G401.6 (cell line): ENCODE measurements at regions not wholly inside any gene's neighbourhood (a gene's known extent, or its start where the extent isn't known, plus 50 kb on each side); places are given as distances from the start of the nearest gene placed in this dataset.
"Not testable (repeated sequence)": the region's sequence is repeated elsewhere in the genome, so short reads cannot be mapped to it uniquely, and the experiment has no call there.

Experiments used
- FAIRE-seq: peaks from 2 replicates; lab custom pipeline; 2012; peaks lifted over from hg19 to GRCh38; lab: Jason Lieb, UNC

- no peak for FAIRE-seq
These were observed 253.7 kb upstream of the LINC00305 start for GRCh38 chr18:64402636-64403035.

- no peak for FAIRE-seq
These were observed 252.6 kb upstream of the LINC00305 start for GRCh38 chr18:64401268-64402060.

- FAIRE-seq = no peak
These were observed 250.7 kb upstream of the LINC00305 start for GRCh38 chr18:64399566-64399965.

- no peak for FAIRE-seq
These were observed 249.4 kb upstream of the LINC00305 start for GRCh38 chr18:64398320-64398719.

GRCh38 chr18:64392202-64392601 lies 243.3 kb upstream of the LINC00305 start:
- FAIRE-seq = no peak

GRCh38 chr18:64384101-64384500 lies 235.2 kb upstream of the LINC00305 start:
- FAIRE-seq = no peak

GRCh38 chr18:64380117-64380516 lies 231.2 kb upstream of the LINC00305 start:
- FAIRE-seq = no peak

- FAIRE-seq = no peak
These were observed 230.8 kb upstream of the LINC00305 start for GRCh38 chr18:64379662-64380061.

- FAIRE-seq = no peak
These were observed 228.6 kb upstream of the LINC00305 start for GRCh38 chr18:64377446-64377845.

- FAIRE-seq = no peak
These were observed 224.0 kb upstream of the LINC00305 start for GRCh38 chr18:64372850-64373249.

GRCh38 chr18:64369830-64370440 lies 221.0 kb upstream of the LINC00305 start:
- FAIRE-seq = not testable (repeated sequence)

GRCh38 chr18:64365106-64365505 lies 216.2 kb upstream of the LINC00305 start:
- no peak for FAIRE-seq

GRCh38 chr18:64337673-64338072 lies 188.8 kb upstream of the LINC00305 start:
- no peak for FAIRE-seq

GRCh38 chr18:64337018-64337417 lies 188.1 kb upstream of the LINC00305 start:
- FAIRE-seq = no peak

- no peak for FAIRE-seq
These were observed 185.9 kb upstream of the LINC00305 start for GRCh38 chr18:64334748-64335147.

GRCh38 chr18:64333584-64333983 lies 184.7 kb upstream of the LINC00305 start:
- no peak for FAIRE-seq

GRCh38 chr18:64332835-64333234 lies 183.9 kb upstream of the LINC00305 start:
- FAIRE-seq = no peak

GRCh38 chr18:64331419-64331818 lies 182.5 kb upstream of the LINC00305 start:
- no peak for FAIRE-seq

- no peak for FAIRE-seq
These were observed 182.0 kb upstream of the LINC00305 start for GRCh38 chr18:64330931-64331330.

GRCh38 chr18:64330161-64330560 lies 181.3 kb upstream of the LINC00305 start:
- FAIRE-seq = no peak

GRCh38 chr18:64322189-64322588 lies 173.3 kb upstream of the LINC00305 start:
- no peak for FAIRE-seq

GRCh38 chr18:64318547-64318946 lies 169.7 kb upstream of the LINC00305 start:
- no peak for FAIRE-seq

GRCh38 chr18:64311859-64312258 lies 163.0 kb upstream of the LINC00305 start:
- no peak for FAIRE-seq

- no peak for FAIRE-seq
These were observed 147.0 kb upstream of the LINC00305 start for GRCh38 chr18:64295839-64296238.
